H9 (cell line): ENCODE measurements at regions not wholly inside any gene's neighbourhood (a gene's known extent, or its start where the extent isn't known, plus 50 kb on each side); places are given as distances from the start of the nearest gene placed in this dataset.
A peak's percentile ranks its signal among the peaks of the same experiment; 100 is the strongest.

Experiments
- DNase-seq: peaks from one replicate; pipeline ENCODE4 v3.0.0-alpha.2; 2017
- H2AFZ ChIP-seq: one replicate; pipeline ENCODE4 v1.6.1; 2013; ENCODE audit warnings: mild to moderate bottlenecking, low read length, control low read depth, moderate library complexity
- H2AK5ac ChIP-seq: 2 replicates; pipeline ENCODE4 v1.6.1; 2013; ENCODE audit warnings: low read length, control low read depth, mixed read lengths; ENCODE audit not compliant: insufficient read length
- H2BK120ac ChIP-seq: one replicate; pipeline ENCODE4 v1.6.1; 2013; ENCODE audit warnings: low read depth, mild to moderate bottlenecking, low read length, control low read depth, inconsistent platforms; ENCODE audit not compliant: poor library complexity, severe bottlenecking
- H2BK12ac ChIP-seq: 2 replicates; pipeline ENCODE4 v1.6.1; 2013; ENCODE audit warnings: low read length, control low read depth, mixed read lengths, low read depth; ENCODE audit not compliant: insufficient read length
- H2BK15ac ChIP-seq: 2 replicates; pipeline ENCODE4 v1.6.1; 2013; ENCODE audit warnings: low read depth, low read length, control low read depth
- H2BK20ac ChIP-seq: one replicate; pipeline ENCODE4 v1.6.1; 2013; ENCODE audit warnings: low read depth, mild to moderate bottlenecking, low read length, control low read depth, inconsistent platforms; ENCODE audit not compliant: poor library complexity, severe bottlenecking
- H2BK5ac ChIP-seq: 2 replicates; pipeline ENCODE4 v1.6.1; 2013; ENCODE audit warnings: low read length, control low read depth, mixed read lengths; ENCODE audit not compliant: insufficient read length
- H3K14ac ChIP-seq: 2 replicates; pipeline ENCODE4 v1.6.1; 2013; ENCODE audit warnings: low read length, control low read depth; ENCODE audit not compliant: insufficient read depth
- H3K18ac ChIP-seq: 2 replicates; pipeline ENCODE4 v1.6.1; 2013; ENCODE audit warnings: low read depth, mild to moderate bottlenecking, mixed read lengths, low read length, control low read depth; ENCODE audit not compliant: insufficient read length
- H3K23ac ChIP-seq: 2 replicates; pipeline ENCODE4 v1.6.1; 2013; ENCODE audit warnings: low read length, control low read depth, mixed read lengths, low read depth; ENCODE audit not compliant: insufficient read length
- H3K23me2 ChIP-seq: 2 replicates; pipeline ENCODE4 v1.6.1; 2013; ENCODE audit warnings: low read depth, mild to moderate bottlenecking, mixed read lengths, low read length, control low read depth; ENCODE audit not compliant: insufficient read length, poor library complexity, severe bottlenecking
- H3K27ac ChIP-seq: 2 replicates; pipeline ENCODE4 v1.5.1; 2013; ENCODE audit warnings: low read length, control low read depth, mixed read lengths, low read depth; ENCODE audit not compliant: insufficient read length
- H3K27me3 ChIP-seq: 2 replicates; pipeline ENCODE4 v1.6.1; 2013; ENCODE audit warnings: low read length, control low read depth, inconsistent platforms; ENCODE audit not compliant: insufficient read depth
- H3K4ac ChIP-seq: 2 replicates; pipeline ENCODE4 v1.6.1; 2013; ENCODE audit warnings: low read depth, mild to moderate bottlenecking, control low read depth, inconsistent platforms, low read length, moderate library complexity
- H3K4me1 ChIP-seq: 2 replicates; pipeline ENCODE4 v1.6.1; 2013; ENCODE audit warnings: low read length, control low read depth, inconsistent platforms; ENCODE audit not compliant: insufficient read depth
- H3K4me2 ChIP-seq: 2 replicates; pipeline ENCODE4 v1.6.1; 2013; ENCODE audit warnings: low read length, control low read depth, mixed read lengths; ENCODE audit not compliant: insufficient read length, insufficient read depth
- H3K56ac ChIP-seq: 2 replicates; pipeline ENCODE4 v1.6.1; 2013; ENCODE audit warnings: low read depth, mild to moderate bottlenecking, mixed read lengths, low read length, control low read depth; ENCODE audit not compliant: insufficient read length
- H3K79me1 ChIP-seq: 2 replicates; pipeline ENCODE4 v1.6.1; 2013; ENCODE audit warnings: low read depth, mild to moderate bottlenecking, moderate library complexity, low read length, control low read depth, inconsistent platforms; ENCODE audit not compliant: insufficient read depth, poor library complexity, severe bottlenecking
- H3K79me2 ChIP-seq: 2 replicates; pipeline ENCODE4 v1.6.1; 2013; ENCODE audit warnings: low read length, control low read depth, inconsistent platforms; ENCODE audit not compliant: insufficient read depth
- H3K9ac ChIP-seq: 2 replicates; pipeline ENCODE4 v1.6.1; 2013; ENCODE audit warnings: low read length, control low read depth, mixed read lengths; ENCODE audit not compliant: insufficient read length; ENCODE audit errors: extremely low read depth
- H3K9me3 ChIP-seq: one replicate; pipeline ENCODE4 v1.6.1; 2013; ENCODE audit warnings: low read depth, low read length, inconsistent platforms; ENCODE audit not compliant: control insufficient read depth
- H3T11ph ChIP-seq: one replicate; pipeline ENCODE4 v1.6.1; 2013; ENCODE audit warnings: mild to moderate bottlenecking, low read length, control low read depth, inconsistent platforms
- H4K20me1 ChIP-seq: one replicate; pipeline ENCODE4 v1.6.1; 2013; ENCODE audit not compliant: control insufficient read depth, insufficient read length, insufficient read depth
- H4K5ac ChIP-seq: 2 replicates; pipeline ENCODE4 v1.6.1; 2013; ENCODE audit warnings: low read depth, mild to moderate bottlenecking, mixed read lengths, low read length, control low read depth; ENCODE audit not compliant: insufficient read length
- H4K8ac ChIP-seq: replicated peaks from 2 replicates; pipeline ENCODE4 v1.6.1; 2013; ENCODE audit warnings: low read length, control low read depth, mixed read lengths, low read depth; ENCODE audit not compliant: insufficient read length
- H4K91ac ChIP-seq: 2 replicates; pipeline ENCODE4 v1.6.1; 2013; ENCODE audit warnings: low read depth, mild to moderate bottlenecking, moderate library complexity, mixed read lengths, low read length, control low read depth; ENCODE audit not compliant: insufficient read length
- H3K27ac Mint-ChIP-seq, 3 experiments: 2 replicates in 2 of 3; 3 replicates in 1 of 3; pipeline ENCODE4 v1.8.0; 2020 to 2021; ENCODE audit warnings: mixed read lengths in 3 of 3, mild to moderate bottlenecking in 1 of 3, moderate library complexity in 1 of 3
- H3K27me3 Mint-ChIP-seq: 2 replicates; pipeline ENCODE4 v1.8.0; 2021; ENCODE audit warnings: low read depth, mild to moderate bottlenecking, moderate library complexity, mixed read lengths
- H3K36me3 Mint-ChIP-seq, 3 experiments: 2 replicates in 2 of 3; 3 replicates in 1 of 3; pipeline ENCODE4 v1.8.0; 2020 to 2021; ENCODE audit warnings: low read depth in 3 of 3, mixed read lengths in 3 of 3; ENCODE audit not compliant: insufficient read depth in 1 of 3
- H3K4me1 Mint-ChIP-seq, 2 experiments: 2 replicates each; pipeline ENCODE4 v1.8.0; 2020; ENCODE audit warnings: mixed read lengths in 2 of 2
- H3K4me3 Mint-ChIP-seq, 2 experiments: 2 replicates in 1 of 2; 3 replicates in 1 of 2; pipeline ENCODE4 v1.8.0; 2020 to 2021; ENCODE audit warnings: mild to moderate bottlenecking in 2 of 2, mixed read lengths in 2 of 2, moderate library complexity in 1 of 2
- H3K9me3 Mint-ChIP-seq, 2 experiments: 2 replicates in 1 of 2; 3 replicates in 1 of 2; pipeline ENCODE4 v1.8.0; 2020; ENCODE audit warnings: mild to moderate bottlenecking in 2 of 2, mixed read lengths in 2 of 2, moderate library complexity in 1 of 2
- WGBS: extraction: QIAGEN DNeasy Blood & Tissue Kit; methylation state at CpG from one replicate; pipeline ENCODE4 v1.1.7; 2013; ENCODE audit warnings: missing lambda C conversion rate, low lambda C conversion rate, mixed read lengths; ENCODE audit not compliant: insufficient read length; ENCODE audit errors: extremely low coverage; 5-methylcytosine and 5-hydroxymethylcytosine counted together
- TF ChIP-seq, protein P1 (sequence below): fragments of 200-600 bp; sonication (generic); conservative IDR thresholded peaks from 3 replicates; pipeline ENCODE4 v1.8.0; 2021; ENCODE audit warnings: antibody characterized with exemption, mild to moderate bottlenecking

DNA sequence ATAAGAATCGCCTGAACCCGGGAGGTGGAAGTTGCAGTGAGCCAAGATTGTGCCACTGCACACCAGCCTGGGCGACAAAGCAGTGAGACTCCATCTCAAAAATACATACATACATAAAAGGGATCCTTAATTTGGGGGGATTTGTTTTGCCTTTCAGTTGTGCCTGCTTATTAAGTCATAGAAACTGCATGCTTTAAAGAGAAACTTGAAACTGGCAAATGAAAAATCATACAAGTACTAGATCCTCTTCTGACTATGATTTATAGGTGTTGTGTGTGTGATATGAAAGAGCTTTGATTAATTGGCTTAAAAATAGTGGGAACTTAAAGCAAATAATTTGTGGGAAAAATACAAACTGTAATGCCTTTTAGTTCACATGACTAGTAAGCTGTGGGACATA lies 963.7 kb downstream of the CNTNAP5 start:
- Mint-ChIP-seq H3K27ac (0 out of 7 replicates have a peak overlapping the region, but pooled peaks of 1 of the 3 experiments have one; percentile 40), H3K4me1 (peaks cover 6 to 14% of the 10 kb centered on the region in 2 experiments; a peak in 2 of 4 replicates), H3K27me3 (no peaks in the 10 kb centered on the region; the same call in 1 of the 2 replicates), H3K4me3 (no peak overlapping the region), H3K36me3 (peaks cover 14 to 25% (median 14%) of the 10 kb centered on the region in 3 experiments), H3K9me3 (peaks cover 16 to 23% of the 10 kb centered on the region in 2 experiments)
- H2BK5ac ChIP-seq: no peak overlapping the region
- no peak overlapping the region for H4K91ac ChIP-seq
- H3K23ac ChIP-seq: no peak overlapping the region
- H4K20me1 ChIP-seq: no peaks in the 10 kb centered on the region
- no peak for DNase-seq
- H3K27ac ChIP-seq: no peak overlapping the region
- no peak overlapping the region for H2AFZ ChIP-seq
- no peaks in the 10 kb centered on the region for H3K27me3 ChIP-seq
- H3K18ac ChIP-seq: no peak overlapping the region
- H3K9me3 ChIP-seq: no peaks in the 10 kb centered on the region
- H2BK120ac ChIP-seq: no peak overlapping the region
- H3K79me2 ChIP-seq: no peaks in the 10 kb centered on the region
- no peak overlapping the region for H3K14ac ChIP-seq
- WGBS: no CpG with 5 or more reads among the region's 3 CpGs
- H3K4me2 ChIP-seq: no peak overlapping the region
- TF ChIP-seq, protein P1, sequence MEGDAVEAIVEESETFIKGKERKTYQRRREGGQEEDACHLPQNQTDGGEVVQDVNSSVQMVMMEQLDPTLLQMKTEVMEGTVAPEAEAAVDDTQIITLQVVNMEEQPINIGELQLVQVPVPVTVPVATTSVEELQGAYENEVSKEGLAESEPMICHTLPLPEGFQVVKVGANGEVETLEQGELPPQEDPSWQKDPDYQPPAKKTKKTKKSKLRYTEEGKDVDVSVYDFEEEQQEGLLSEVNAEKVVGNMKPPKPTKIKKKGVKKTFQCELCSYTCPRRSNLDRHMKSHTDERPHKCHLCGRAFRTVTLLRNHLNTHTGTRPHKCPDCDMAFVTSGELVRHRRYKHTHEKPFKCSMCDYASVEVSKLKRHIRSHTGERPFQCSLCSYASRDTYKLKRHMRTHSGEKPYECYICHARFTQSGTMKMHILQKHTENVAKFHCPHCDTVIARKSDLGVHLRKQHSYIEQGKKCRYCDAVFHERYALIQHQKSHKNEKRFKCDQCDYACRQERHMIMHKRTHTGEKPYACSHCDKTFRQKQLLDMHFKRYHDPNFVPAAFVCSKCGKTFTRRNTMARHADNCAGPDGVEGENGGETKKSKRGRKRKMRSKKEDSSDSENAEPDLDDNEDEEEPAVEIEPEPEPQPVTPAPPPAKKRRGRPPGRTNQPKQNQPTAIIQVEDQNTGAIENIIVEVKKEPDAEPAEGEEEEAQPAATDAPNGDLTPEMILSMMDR: no peak
- H3K56ac ChIP-seq: no peak overlapping the region
- H3K4ac ChIP-seq: no peak overlapping the region
- H3K23me2 ChIP-seq: no peaks in the 10 kb centered on the region
- H4K5ac ChIP-seq: no peak overlapping the region
- H3K79me1 ChIP-seq: no peaks in the 10 kb centered on the region
- H2AK5ac ChIP-seq: no peak overlapping the region
- H2BK12ac ChIP-seq: no peak overlapping the region
- H3K9ac ChIP-seq: no peak overlapping the region
- no peak overlapping the region for H3T11ph ChIP-seq
- no peak overlapping the region for H2BK15ac ChIP-seq
- H3K4me1 ChIP-seq: no peaks in the 10 kb centered on the region
- H2BK20ac ChIP-seq: no peak overlapping the region
- no peak overlapping the region for H4K8ac ChIP-seq
